ENCODE measurements at regions not wholly inside any gene's neighbourhood (a gene's known extent, or its start where the extent isn't known, plus 50 kb on each side); places are given as distances from the start of the nearest gene placed in this dataset.

DNA sequence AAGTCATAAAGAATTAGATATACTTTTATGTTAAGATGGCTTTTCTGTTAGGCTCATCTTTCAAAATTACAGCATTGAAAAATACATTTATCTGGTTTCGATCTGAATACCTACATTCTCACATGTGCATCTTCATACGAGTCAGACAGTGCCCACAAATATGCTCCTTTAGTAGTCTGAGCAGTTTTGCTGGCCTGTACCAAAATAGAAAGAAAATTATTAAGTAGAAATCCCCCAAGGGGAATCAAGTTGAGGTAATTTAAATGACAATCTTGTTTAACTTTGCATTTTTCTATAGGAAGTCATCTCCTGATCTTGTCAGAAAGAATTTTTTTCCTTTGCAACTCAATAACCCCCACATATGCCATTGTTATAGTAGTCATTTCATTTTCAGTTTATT, 287.4 kb upstream of the SEMA3D start:
- ChIA-PET POLR2A (no interaction called here), CTCF (ENCODE audit: low intra/inter-chr PET ratio) (no interaction called here)
- FAIRE-seq (no peak), ATAC-seq (no peak), DNase-seq (ENCODE audit: extremely low read depth in 1 of 4, low spot score in 3 of 4) (no peak)
- Histone ChIP-seq H3K9me3 (replicated peaks; ENCODE audit: control insufficient read depth, insufficient read depth, low read depth, low read length) (no peaks in the 10 kb centered on the region), H3K36me3 (ENCODE audit: control insufficient read depth, insufficient read depth, low read length) (no peaks in the 10 kb centered on the region), H3K27ac (ENCODE audit: extremely low read depth, low read depth, low read length) (no peak overlapping the region), H3K4me3 (no peak overlapping the region), H3K9ac (ENCODE audit: insufficient read depth in 1 of 2, low read depth in 2 of 2, low read length in 2 of 2) (no peak overlapping the region), H2AFZ (ENCODE audit: low read depth, low read length) (no peak overlapping the region), H3K4me2 (ENCODE audit: insufficient read depth, low read length) (no peak overlapping the region), H3K4me1 (replicated peaks in 1 of 2; ENCODE audit: control insufficient read depth in 2 of 2, insufficient read depth in 2 of 2, low read length in 2 of 2) (no peaks in the 10 kb centered on the region), H3K27me3 (ENCODE audit: control insufficient read depth in 2 of 2, insufficient read depth in 2 of 2, low read length in 2 of 2) (no peaks in the 10 kb centered on the region), H3K9me1 (ENCODE audit: control insufficient read depth, insufficient read depth, low read length) (no peaks in the 10 kb centered on the region), H3K79me2 (ENCODE audit: control insufficient read depth, insufficient read depth, low read length) (no peaks in the 10 kb centered on the region), H4K20me1 (replicated peaks; ENCODE audit: control insufficient read depth, insufficient read depth, low read length) (no peaks in the 10 kb centered on the region)
- WGBS (ENCODE audit: insufficient coverage, low coverage, missing lambda C conversion rate) = 0% methylated on average over 2 of the region's 2 CpGs
- TF ChIP-seq JUN (IDR thresholded peaks at IDR 0.05; ENCODE audit: borderline replicate concordance, low read depth, low read length) (no peak), JUN (CRISPR knock-in tag; IDR thresholded peaks at IDR 0.05; ENCODE audit: borderline replicate concordance) (no peak), ZNF140 (CRISPR knock-in tag; IDR thresholded peaks at IDR 0.05) (no peak), ATF1 (CRISPR knock-in tag; IDR thresholded peaks at IDR 0.05) (no peak), ATF1 (tag; IDR thresholded peaks at IDR 0.05) (no peak), NFXL1 (CRISPR knock-in tag; IDR thresholded peaks at IDR 0.05) (no peak), FOXA1 (IDR thresholded peaks at IDR 0.05; ENCODE audit: borderline replicate concordance) (no peak), MAFF (IDR thresholded peaks at IDR 0.05; ENCODE audit: low read length) (no peak), KHSRP (IDR thresholded peaks at IDR 0.05) (no peak), KAT7 (CRISPR knock-in tag; IDR thresholded peaks at IDR 0.05; ENCODE audit: borderline replicate concordance) (no peak)
- intact Hi-C loops (cut with micrococcal nuclease) (no loop called here), in situ Hi-C loops (cut with MboI) (no loop called here)
- no TSS peak for BruUV-seq (replicated peaks)

DNA sequence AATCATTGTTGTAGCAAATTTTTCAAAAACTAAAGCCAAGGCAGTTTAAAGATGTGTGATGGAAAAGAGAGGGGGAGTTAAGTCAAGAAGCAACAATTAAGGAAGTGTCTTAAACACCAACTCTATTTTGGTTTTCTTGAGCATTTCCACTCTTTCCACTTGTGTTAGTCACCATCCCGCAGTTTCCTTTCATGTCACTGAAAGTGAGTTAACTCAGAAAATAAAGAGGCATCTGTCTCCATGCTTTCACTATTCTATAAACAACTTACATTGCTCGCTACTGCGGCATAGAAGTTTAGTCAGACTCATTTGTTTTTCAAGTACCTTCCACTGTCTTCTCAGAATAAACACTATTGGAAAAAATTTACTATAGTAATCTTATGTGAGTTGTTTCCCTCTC, 284.9 kb upstream of the SEMA3D start:
- DNase-seq (ENCODE audit: extremely low read depth in 1 of 4, low spot score in 3 of 4) (no peak), ATAC-seq (no peak), FAIRE-seq (no peak)
- H3K27ac ChIP-seq (ENCODE audit: extremely low read depth, low read depth, low read length) = no peak overlapping the region
- no peaks in the 10 kb centered on the region for H3K9me1 ChIP-seq (ENCODE audit: control insufficient read depth, insufficient read depth, low read length)
- H3K27me3 ChIP-seq (ENCODE audit: control insufficient read depth in 2 of 2, insufficient read depth in 2 of 2, low read length in 2 of 2) = no peaks in the 10 kb centered on the region
- BruUV-seq (replicated peaks) = no TSS peak
- H3K9ac ChIP-seq (ENCODE audit: insufficient read depth in 1 of 2, low read depth in 2 of 2, low read length in 2 of 2) = no peak overlapping the region
- ChIA-PET CTCF (ENCODE audit: low intra/inter-chr PET ratio) (no interaction called here), POLR2A (no interaction called here)
- H3K4me2 ChIP-seq (ENCODE audit: insufficient read depth, low read length) = no peak overlapping the region
- in situ Hi-C loops (cut with MboI) = no loop called here
- H3K79me2 ChIP-seq (ENCODE audit: control insufficient read depth, insufficient read depth, low read length) = no peaks in the 10 kb centered on the region
- intact Hi-C loops (cut with micrococcal nuclease) = no loop called here
- 1% methylated on average over 3 of the region's 3 CpGs for WGBS (ENCODE audit: insufficient coverage, low coverage, missing lambda C conversion rate)
- no peaks in the 10 kb centered on the region for H4K20me1 ChIP-seq (replicated peaks; ENCODE audit: control insufficient read depth, insufficient read depth, low read length)
- TF ChIP-seq TAF1 (IDR thresholded peaks at IDR 0.05; ENCODE audit: control insufficient read depth, extremely low read depth, insufficient read depth, low read length, severe bottlenecking) = no peak
- no peak for TF ChIP-seq KLF1 (tag; IDR thresholded peaks at IDR 0.05)
- TF ChIP-seq ZNF354B (CRISPR knock-in tag; IDR thresholded peaks at IDR 0.05) = no peak
- TF ChIP-seq ZNF586 (CRISPR knock-in tag; conservative IDR thresholded peaks at IDR 0.05) = no peak
- no peak for TF ChIP-seq ZC3H11A (IDR thresholded peaks at IDR 0.05; ENCODE audit: low read depth, low read length)
- no peak for TF ChIP-seq NUFIP1 (IDR thresholded peaks at IDR 0.05; ENCODE audit: partially characterized antibody)
- TF ChIP-seq, protein P1, sequence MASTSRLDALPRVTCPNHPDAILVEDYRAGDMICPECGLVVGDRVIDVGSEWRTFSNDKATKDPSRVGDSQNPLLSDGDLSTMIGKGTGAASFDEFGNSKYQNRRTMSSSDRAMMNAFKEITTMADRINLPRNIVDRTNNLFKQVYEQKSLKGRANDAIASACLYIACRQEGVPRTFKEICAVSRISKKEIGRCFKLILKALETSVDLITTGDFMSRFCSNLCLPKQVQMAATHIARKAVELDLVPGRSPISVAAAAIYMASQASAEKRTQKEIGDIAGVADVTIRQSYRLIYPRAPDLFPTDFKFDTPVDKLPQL (IDR thresholded peaks at IDR 0.05; ENCODE audit: extremely low read depth, insufficient read length) = no peak
- TF ChIP-seq MED1 (CRISPR knock-in tag; IDR thresholded peaks at IDR 0.05; ENCODE audit: borderline replicate concordance) = no peak
- no peak for TF ChIP-seq SP1 (CRISPR knock-in tag; IDR thresholded peaks at IDR 0.05)
- H3K4me1 ChIP-seq (replicated peaks in 1 of 2; ENCODE audit: control insufficient read depth in 2 of 2, insufficient read depth in 2 of 2, low read length in 2 of 2) = no peaks in the 10 kb centered on the region
- H2AFZ ChIP-seq (ENCODE audit: low read depth, low read length) = no peak overlapping the region
- H3K4me3 ChIP-seq = no peak overlapping the region
- H3K36me3 ChIP-seq (ENCODE audit: control insufficient read depth, insufficient read depth, low read length) = no peaks in the 10 kb centered on the region
- no peaks in the 10 kb centered on the region for H3K9me3 ChIP-seq (replicated peaks; ENCODE audit: control insufficient read depth, insufficient read depth, low read depth, low read length)

Data from K562 (cell line).